GM23338 (cell line): ENCODE measurements at regions not wholly inside any gene's neighbourhood (a gene's known extent, or its start where the extent isn't known, plus 50 kb on each side); places are given as distances from the start of the nearest gene placed in this dataset.

Experiments used
- ATAC-seq: fragments of 200-7000 bp; cut with Tn5 transposase; 3 replicates; pipeline ENCODE4 v1.9.1; 2020
- DNase-seq: peaks from one replicate; pipeline ENCODE4 v3.0.0-alpha.2; 2015; ENCODE audit warnings: low spot score
- H2AFZ ChIP-seq: fragments of 200-600 bp; sonication (generic); 2 replicates; pipeline ENCODE4 v1.8.0; 2016; ENCODE audit warnings: antibody characterized with exemption, mild to moderate bottlenecking, moderate library complexity
- H3F3A ChIP-seq: fragments of 200-600 bp; sonication (generic); replicated peaks from 2 replicates; pipeline ENCODE4 v1.8.0; 2017; ENCODE audit warnings: antibody characterized with exemption, mixed run types, low read depth
- H3K27ac ChIP-seq: fragments of 200-600 bp; sonication (generic); 2 replicates; pipeline ENCODE4 v1.6.1; 2016; ENCODE audit warnings: low read depth
- H3K27me3 ChIP-seq: fragments of 200-600 bp; sonication (generic); 2 replicates; pipeline ENCODE4 v1.8.0; 2016; ENCODE audit warnings: mild to moderate bottlenecking, mixed run types, moderate library complexity; ENCODE audit not compliant: insufficient read depth
- H3K36me3 ChIP-seq: fragments of 200-600 bp; sonication (generic); 2 replicates; pipeline ENCODE4 v1.8.0; 2016; ENCODE audit warnings: mild to moderate bottlenecking; ENCODE audit not compliant: insufficient read depth
- H3K4me1 ChIP-seq: fragments of 200-600 bp; sonication (generic); 2 replicates; pipeline ENCODE4 v1.8.0; 2016; ENCODE audit warnings: mild to moderate bottlenecking, moderate library complexity; ENCODE audit not compliant: insufficient read depth
- H3K4me2 ChIP-seq: fragments of 200-600 bp; sonication (generic); 2 replicates; pipeline ENCODE4 v1.7.1; 2017; ENCODE audit warnings: mixed run types
- H3K4me3 ChIP-seq: fragments of 200-600 bp; sonication (generic); 2 replicates; pipeline ENCODE4 v1.6.1; 2016; ENCODE audit warnings: mixed run types
- H3K79me2 ChIP-seq: fragments of 200-600 bp; sonication (generic); replicated peaks from 2 replicates; pipeline ENCODE4 v1.8.0; 2017; ENCODE audit warnings: mild to moderate bottlenecking; ENCODE audit not compliant: insufficient read depth
- H3K9me2 ChIP-seq: fragments of 200-600 bp; sonication (generic); 2 replicates; pipeline ENCODE4 v1.8.0; 2017; ENCODE audit not compliant: insufficient read depth
- H4K20me1 ChIP-seq: fragments of 200-600 bp; sonication (generic); replicated peaks from 2 replicates; pipeline ENCODE4 v1.8.0; 2017; ENCODE audit warnings: mild to moderate bottlenecking; ENCODE audit not compliant: insufficient read depth
- H3K27ac Mint-ChIP-seq: 2 replicates; pipeline ENCODE4 v1.8.0; 2020; ENCODE audit warnings: inconsistent platforms, mild to moderate bottlenecking, moderate library complexity, mixed read lengths
- H3K27me3 Mint-ChIP-seq: 3 replicates; pipeline ENCODE4 v1.8.0; 2022; ENCODE audit warnings: low read depth, mild to moderate bottlenecking, moderate library complexity, mixed read lengths, inconsistent platforms; ENCODE audit not compliant: insufficient read depth, poor library complexity
- H3K36me3 Mint-ChIP-seq: 3 replicates; pipeline ENCODE4 v1.8.0; 2021; ENCODE audit warnings: low read depth, mild to moderate bottlenecking, inconsistent platforms, moderate library complexity, mixed read lengths
- H3K4me1 Mint-ChIP-seq: 3 replicates; pipeline ENCODE4 v1.8.0; 2020; ENCODE audit warnings: mild to moderate bottlenecking, inconsistent platforms, mixed read lengths
- H3K4me3 Mint-ChIP-seq: 3 replicates; pipeline ENCODE4 v1.8.0; 2021; ENCODE audit warnings: moderate library complexity, mild to moderate bottlenecking, inconsistent platforms, mixed read lengths
- H3K9me3 Mint-ChIP-seq: 3 replicates; pipeline ENCODE4 v1.8.0; 2020; ENCODE audit warnings: moderate library complexity, mild to moderate bottlenecking, inconsistent platforms, mixed read lengths
- CREB1 ChIP-seq: fragments of 250-450 bp; sonication (Bioruptor Pico); IDR thresholded peaks from 2 replicates; pipeline ENCODE4 v1.5.0; 2020; ENCODE audit warnings: low read depth, mild to moderate bottlenecking, moderate library complexity
- EZH2 ChIP-seq: fragments of 200-600 bp; sonication (generic); IDR thresholded peaks from one replicate; pipeline ENCODE4 v1.8.0; 2017; ENCODE audit warnings: antibody characterized with exemption, mild to moderate bottlenecking, low read depth; ENCODE audit not compliant: unreplicated experiment
- EZH2phosphoT487 ChIP-seq: fragments of 200-600 bp; sonication (generic); IDR thresholded peaks from one replicate; pipeline ENCODE4 v1.8.1; 2018; ENCODE audit warnings: antibody characterized with exemption; ENCODE audit not compliant: unreplicated experiment
- NANOG ChIP-seq: IDR thresholded peaks from 2 replicates; pipeline ENCODE4 v1.6.1; 2016; ENCODE audit warnings: antibody characterized with exemption, borderline replicate concordance
- POLR2AphosphoS5 ChIP-seq: IDR thresholded peaks from 2 replicates; pipeline ENCODE4 v1.6.1; 2016; ENCODE audit warnings: antibody characterized with exemption, low read depth
- STAT1 ChIP-seq: IDR thresholded peaks from one replicate; pipeline ENCODE4 v1.6.1; 2016; ENCODE audit warnings: antibody characterized with exemption; ENCODE audit not compliant: unreplicated experiment
- ZNF114 ChIP-seq: fragments of 250-450 bp; sonication (Bioruptor Pico); IDR thresholded peaks from 2 replicates; pipeline ENCODE4 v1.5.0; 2020; ENCODE audit warnings: mild to moderate bottlenecking, moderate library complexity
- ZNF331 ChIP-seq: fragments of 250-450 bp; sonication (Bioruptor Pico); IDR thresholded peaks from 2 replicates; pipeline ENCODE4 v1.5.0; 2020; ENCODE audit warnings: low read depth, mild to moderate bottlenecking, moderate library complexity
- TF ChIP-seq, protein P1 (sequence below): IDR thresholded peaks from one replicate; pipeline ENCODE4 v1.6.1; 2018; ENCODE audit warnings: antibody characterized with exemption; ENCODE audit not compliant: unreplicated experiment
- TF ChIP-seq, protein P2 (sequence below), 2 experiments: fragments of 200-600 bp in 1 of 2; sonication (generic) in 1 of 2; conservative IDR thresholded peaks; 2 replicates each; pipeline versions ENCODE4 v1.5.1 to v1.6.1; 2016 to 2017; ENCODE audit warnings: antibody characterized with exemption in 2 of 2, low read depth in 2 of 2, mild to moderate bottlenecking in 2 of 2, moderate library complexity in 1 of 2
- TF ChIP-seq, protein P3 (sequence below): fragments of 250-450 bp; sonication (Bioruptor Pico); IDR thresholded peaks from 2 replicates; pipeline ENCODE4 v1.5.0; 2020; ENCODE audit warnings: mild to moderate bottlenecking, moderate library complexity

DNA sequence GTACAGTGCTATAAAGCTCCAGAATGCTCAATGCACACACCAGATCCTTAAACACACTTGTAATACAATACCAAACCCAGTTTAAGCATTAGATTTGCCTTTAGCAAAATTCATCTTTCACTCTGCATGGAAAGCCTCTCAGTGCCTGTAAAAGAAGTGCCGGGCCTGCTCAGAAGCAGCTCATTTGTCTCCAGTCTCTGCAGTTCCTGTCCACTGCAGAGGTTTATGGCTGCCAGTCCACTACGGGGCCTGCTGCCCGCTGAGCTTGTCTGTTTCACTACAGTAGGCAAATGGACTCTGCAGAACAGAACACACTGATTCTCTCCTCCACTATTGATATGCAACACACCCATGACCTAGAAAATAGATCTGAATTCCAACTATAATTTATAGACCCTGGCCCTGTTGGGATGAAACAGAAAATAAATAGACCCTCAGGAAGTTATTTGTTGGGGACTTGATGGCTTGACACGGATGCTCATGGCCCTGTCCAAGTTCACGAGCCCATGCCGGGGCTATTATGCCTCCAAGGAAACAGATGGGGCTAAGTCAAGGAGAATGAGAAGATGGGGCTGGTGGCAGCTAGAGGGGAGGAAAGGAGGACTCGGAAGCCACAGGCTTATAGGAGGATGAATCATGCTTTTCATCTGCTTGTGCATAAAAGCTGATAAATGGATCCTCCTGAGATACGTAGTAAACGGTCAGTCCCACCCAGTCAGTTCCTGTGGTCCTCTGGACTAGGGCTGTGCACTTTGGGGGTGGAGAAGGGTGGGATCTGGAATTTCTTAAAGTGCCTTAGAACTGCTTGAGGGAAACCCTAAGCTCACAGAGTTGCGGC, 416.8 kb upstream of the TENM4 start:
- H3K36me3 Mint-ChIP-seq: no peaks in the 10 kb centered on the region
- Histone ChIP-seq H3K79me2 (no peaks in the 10 kb centered on the region), H3K36me3 (no peaks in the 10 kb centered on the region), H3K4me2 (no peak overlapping the region), H3K27me3 (no peaks in the 10 kb centered on the region), H3K27ac (no peak overlapping the region), H3K4me3 (no peak overlapping the region), H4K20me1 (no peaks in the 10 kb centered on the region), H3K4me1 (peaks cover 7% of the 10 kb centered on the region), H3F3A (no peaks in the 10 kb centered on the region), H2AFZ (no peak overlapping the region), H3K9me2 (no peaks in the 10 kb centered on the region)
- no peak overlapping the region for H3K4me3 Mint-ChIP-seq
- H3K27me3 Mint-ChIP-seq: no peaks in the 10 kb centered on the region
- H3K4me1 Mint-ChIP-seq: peaks cover 13% of the 10 kb centered on the region; the same call in 2 of the 3 replicates
- TF ChIP-seq EZH2 (no peak), ZNF114 (CRISPR knock-in tag) (no peak), ZNF331 (CRISPR knock-in tag) (no peak), CREB1 (no peak), EZH2phosphoT487 (no peak), STAT1 (no peak), POLR2AphosphoS5 (no peak), NANOG (no peak)
- TF ChIP-seq, protein P1, sequence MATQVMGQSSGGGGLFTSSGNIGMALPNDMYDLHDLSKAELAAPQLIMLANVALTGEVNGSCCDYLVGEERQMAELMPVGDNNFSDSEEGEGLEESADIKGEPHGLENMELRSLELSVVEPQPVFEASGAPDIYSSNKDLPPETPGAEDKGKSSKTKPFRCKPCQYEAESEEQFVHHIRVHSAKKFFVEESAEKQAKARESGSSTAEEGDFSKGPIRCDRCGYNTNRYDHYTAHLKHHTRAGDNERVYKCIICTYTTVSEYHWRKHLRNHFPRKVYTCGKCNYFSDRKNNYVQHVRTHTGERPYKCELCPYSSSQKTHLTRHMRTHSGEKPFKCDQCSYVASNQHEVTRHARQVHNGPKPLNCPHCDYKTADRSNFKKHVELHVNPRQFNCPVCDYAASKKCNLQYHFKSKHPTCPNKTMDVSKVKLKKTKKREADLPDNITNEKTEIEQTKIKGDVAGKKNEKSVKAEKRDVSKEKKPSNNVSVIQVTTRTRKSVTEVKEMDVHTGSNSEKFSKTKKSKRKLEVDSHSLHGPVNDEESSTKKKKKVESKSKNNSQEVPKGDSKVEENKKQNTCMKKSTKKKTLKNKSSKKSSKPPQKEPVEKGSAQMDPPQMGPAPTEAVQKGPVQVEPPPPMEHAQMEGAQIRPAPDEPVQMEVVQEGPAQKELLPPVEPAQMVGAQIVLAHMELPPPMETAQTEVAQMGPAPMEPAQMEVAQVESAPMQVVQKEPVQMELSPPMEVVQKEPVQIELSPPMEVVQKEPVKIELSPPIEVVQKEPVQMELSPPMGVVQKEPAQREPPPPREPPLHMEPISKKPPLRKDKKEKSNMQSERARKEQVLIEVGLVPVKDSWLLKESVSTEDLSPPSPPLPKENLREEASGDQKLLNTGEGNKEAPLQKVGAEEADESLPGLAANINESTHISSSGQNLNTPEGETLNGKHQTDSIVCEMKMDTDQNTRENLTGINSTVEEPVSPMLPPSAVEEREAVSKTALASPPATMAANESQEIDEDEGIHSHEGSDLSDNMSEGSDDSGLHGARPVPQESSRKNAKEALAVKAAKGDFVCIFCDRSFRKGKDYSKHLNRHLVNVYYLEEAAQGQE: no peak
- TF ChIP-seq, protein P2, sequence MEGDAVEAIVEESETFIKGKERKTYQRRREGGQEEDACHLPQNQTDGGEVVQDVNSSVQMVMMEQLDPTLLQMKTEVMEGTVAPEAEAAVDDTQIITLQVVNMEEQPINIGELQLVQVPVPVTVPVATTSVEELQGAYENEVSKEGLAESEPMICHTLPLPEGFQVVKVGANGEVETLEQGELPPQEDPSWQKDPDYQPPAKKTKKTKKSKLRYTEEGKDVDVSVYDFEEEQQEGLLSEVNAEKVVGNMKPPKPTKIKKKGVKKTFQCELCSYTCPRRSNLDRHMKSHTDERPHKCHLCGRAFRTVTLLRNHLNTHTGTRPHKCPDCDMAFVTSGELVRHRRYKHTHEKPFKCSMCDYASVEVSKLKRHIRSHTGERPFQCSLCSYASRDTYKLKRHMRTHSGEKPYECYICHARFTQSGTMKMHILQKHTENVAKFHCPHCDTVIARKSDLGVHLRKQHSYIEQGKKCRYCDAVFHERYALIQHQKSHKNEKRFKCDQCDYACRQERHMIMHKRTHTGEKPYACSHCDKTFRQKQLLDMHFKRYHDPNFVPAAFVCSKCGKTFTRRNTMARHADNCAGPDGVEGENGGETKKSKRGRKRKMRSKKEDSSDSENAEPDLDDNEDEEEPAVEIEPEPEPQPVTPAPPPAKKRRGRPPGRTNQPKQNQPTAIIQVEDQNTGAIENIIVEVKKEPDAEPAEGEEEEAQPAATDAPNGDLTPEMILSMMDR (conservative IDR thresholded peaks at IDR 0.05; ENCODE audit: low read depth in 2 of 2): no peak
- TF ChIP-seq, protein P3, sequence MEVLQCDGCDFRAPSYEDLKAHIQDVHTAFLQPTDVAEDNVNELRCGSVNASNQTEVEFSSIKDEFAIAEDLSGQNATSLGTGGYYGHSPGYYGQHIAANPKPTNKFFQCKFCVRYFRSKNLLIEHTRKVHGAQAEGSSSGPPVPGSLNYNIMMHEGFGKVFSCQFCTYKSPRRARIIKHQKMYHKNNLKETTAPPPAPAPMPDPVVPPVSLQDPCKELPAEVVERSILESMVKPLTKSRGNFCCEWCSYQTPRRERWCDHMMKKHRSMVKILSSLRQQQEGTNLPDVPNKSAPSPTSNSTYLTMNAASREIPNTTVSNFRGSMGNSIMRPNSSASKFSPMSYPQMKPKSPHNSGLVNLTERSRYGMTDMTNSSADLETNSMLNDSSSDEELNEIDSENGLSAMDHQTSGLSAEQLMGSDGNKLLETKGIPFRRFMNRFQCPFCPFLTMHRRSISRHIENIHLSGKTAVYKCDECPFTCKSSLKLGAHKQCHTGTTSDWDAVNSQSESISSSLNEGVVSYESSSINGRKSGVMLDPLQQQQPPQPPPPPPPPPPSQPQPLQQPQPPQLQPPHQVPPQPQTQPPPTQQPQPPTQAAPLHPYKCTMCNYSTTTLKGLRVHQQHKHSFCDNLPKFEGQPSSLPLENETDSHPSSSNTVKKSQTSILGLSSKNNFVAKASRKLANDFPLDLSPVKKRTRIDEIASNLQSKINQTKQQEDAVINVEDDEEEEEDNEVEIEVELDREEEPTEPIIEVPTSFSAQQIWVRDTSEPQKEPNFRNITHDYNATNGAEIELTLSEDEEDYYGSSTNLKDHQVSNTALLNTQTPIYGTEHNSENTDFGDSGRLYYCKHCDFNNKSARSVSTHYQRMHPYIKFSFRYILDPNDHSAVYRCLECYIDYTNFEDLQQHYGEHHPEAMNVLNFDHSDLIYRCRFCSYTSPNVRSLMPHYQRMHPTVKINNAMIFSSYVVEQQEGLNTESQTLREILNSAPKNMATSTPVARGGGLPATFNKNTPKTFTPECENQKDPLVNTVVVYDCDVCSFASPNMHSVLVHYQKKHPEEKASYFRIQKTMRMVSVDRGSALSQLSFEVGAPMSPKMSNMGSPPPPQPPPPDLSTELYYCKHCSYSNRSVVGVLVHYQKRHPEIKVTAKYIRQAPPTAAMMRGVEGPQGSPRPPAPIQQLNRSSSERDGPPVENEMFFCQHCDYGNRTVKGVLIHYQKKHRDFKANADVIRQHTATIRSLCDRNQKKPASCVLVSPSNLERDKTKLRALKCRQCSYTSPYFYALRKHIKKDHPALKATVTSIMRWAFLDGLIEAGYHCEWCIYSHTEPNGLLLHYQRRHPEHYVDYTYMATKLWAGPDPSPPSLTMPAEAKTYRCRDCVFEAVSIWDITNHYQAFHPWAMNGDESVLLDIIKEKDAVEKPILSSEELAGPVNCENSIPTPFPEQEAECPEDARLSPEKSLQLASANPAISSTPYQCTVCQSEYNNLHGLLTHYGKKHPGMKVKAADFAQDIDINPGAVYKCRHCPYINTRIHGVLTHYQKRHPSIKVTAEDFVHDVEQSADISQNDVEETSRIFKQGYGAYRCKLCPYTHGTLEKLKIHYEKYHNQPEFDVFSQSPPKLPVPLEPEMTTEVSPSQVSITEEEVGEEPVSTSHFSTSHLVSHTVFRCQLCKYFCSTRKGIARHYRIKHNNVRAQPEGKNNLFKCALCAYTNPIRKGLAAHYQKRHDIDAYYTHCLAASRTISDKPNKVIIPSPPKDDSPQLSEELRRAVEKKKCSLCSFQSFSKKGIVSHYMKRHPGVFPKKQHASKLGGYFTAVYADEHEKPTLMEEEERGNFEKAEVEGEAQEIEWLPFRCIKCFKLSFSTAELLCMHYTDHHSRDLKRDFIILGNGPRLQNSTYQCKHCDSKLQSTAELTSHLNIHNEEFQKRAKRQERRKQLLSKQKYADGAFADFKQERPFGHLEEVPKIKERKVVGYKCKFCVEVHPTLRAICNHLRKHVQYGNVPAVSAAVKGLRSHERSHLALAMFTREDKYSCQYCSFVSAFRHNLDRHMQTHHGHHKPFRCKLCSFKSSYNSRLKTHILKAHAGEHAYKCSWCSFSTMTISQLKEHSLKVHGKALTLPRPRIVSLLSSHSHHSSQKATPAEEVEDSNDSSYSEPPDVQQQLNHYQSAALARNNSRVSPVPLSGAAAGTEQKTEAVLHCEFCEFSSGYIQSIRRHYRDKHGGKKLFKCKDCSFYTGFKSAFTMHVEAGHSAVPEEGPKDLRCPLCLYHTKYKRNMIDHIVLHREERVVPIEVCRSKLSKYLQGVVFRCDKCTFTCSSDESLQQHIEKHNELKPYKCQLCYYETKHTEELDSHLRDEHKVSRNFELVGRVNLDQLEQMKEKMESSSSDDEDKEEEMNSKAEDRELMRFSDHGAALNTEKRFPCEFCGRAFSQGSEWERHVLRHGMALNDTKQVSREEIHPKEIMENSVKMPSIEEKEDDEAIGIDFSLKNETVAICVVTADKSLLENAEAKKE (CRISPR knock-in tag): no peak
- no peak overlapping the region for H3K27ac Mint-ChIP-seq
- ATAC-seq: no peak
- no peaks in the 10 kb centered on the region for H3K9me3 Mint-ChIP-seq
- no peak for DNase-seq
